ENCODE measurements at regions not wholly inside any gene's neighbourhood (a gene's known extent, or its start where the extent isn't known, plus 50 kb on each side); places are given as distances from the start of the nearest gene placed in this dataset.

DNA sequence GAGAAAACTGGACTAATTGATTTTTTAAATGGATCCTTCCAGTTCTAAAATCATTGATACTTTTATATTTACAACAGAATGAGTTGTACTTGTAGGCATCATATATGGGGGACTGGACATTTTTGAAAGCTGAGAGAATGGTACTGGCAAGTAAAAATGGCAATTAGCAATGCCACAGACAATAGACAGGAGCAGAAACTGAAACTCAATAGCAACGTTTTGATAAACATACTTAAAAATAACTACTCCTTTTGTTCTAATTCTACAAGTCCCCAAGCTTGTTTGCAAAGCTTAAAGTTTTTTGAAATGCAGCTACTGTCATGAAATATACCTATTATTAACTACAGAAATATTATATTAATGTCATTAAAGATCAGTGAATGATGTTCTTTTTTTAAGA, 52.8 kb upstream of the FBXL7 start:
- TF ChIP-seq, protein P1, sequence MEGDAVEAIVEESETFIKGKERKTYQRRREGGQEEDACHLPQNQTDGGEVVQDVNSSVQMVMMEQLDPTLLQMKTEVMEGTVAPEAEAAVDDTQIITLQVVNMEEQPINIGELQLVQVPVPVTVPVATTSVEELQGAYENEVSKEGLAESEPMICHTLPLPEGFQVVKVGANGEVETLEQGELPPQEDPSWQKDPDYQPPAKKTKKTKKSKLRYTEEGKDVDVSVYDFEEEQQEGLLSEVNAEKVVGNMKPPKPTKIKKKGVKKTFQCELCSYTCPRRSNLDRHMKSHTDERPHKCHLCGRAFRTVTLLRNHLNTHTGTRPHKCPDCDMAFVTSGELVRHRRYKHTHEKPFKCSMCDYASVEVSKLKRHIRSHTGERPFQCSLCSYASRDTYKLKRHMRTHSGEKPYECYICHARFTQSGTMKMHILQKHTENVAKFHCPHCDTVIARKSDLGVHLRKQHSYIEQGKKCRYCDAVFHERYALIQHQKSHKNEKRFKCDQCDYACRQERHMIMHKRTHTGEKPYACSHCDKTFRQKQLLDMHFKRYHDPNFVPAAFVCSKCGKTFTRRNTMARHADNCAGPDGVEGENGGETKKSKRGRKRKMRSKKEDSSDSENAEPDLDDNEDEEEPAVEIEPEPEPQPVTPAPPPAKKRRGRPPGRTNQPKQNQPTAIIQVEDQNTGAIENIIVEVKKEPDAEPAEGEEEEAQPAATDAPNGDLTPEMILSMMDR (IDR thresholded peaks at IDR 0.05; ENCODE audit: low read depth, low read length), result no peak
- Histone ChIP-seq H3K9me3 (no peaks in the 10 kb centered on the region), H3K4me1 (no peaks in the 10 kb centered on the region), H3K27me3 (no peaks in the 10 kb centered on the region), H3K4me3 (ENCODE audit: low read depth, low read length) (no peak overlapping the region), H3K36me3 (no peaks in the 10 kb centered on the region)
- DNase-seq, result no peak

DNA sequence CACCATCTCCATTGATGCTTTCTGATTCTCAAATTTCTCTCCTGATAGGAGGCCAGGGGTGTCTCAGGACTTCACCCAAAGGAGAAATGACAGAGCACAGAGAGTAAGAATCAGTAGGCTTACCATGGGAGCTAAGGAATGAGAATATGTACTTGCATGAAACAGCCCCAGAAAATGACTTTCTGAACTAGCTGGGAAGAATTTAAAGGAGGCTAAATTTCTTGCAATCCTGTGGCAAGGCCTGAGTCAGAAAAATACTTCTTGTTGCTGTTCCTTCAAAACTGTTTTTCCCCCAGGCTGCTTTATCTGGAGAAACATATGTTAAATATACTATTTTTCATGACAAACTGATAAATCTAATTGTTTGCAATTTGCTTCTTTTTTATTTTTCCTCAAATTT, 53.4 kb upstream of the FBXL7 start:
- no peak for DNase-seq

DNA sequence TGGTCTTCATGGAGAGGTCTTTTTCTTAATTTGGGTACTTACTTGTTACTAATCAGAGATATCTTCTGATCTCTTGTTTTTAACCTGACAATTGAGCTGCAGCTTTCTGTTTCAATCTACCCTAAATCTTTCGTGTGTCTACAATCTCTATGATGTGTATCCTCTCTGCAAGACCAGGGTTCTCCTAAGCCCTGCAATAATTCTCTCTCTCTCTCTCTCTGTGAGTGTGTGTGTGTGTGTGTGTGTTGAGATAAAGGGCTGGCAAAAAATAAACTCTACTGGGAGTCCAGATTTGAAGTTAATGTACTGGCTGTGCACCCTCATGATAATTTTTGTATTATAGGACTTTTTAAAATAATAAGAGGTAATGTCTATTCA, 57.8 kb upstream of the FBXL7 start:
- TF ChIP-seq, protein P1 (IDR thresholded peaks at IDR 0.05; ENCODE audit: low read depth, low read length), result no peak
- Histone ChIP-seq H3K4me3 (ENCODE audit: low read depth, low read length) (no peak overlapping the region), H3K4me1 (no peaks in the 10 kb centered on the region), H3K9me3 (no peaks in the 10 kb centered on the region), H3K27me3 (peaks cover 7% of the 10 kb centered on the region; the same call in 1 of the 2 replicates), H3K36me3 (no peaks in the 10 kb centered on the region)
- no peak for DNase-seq

More for the DNA sequence above, 53.4 kb upstream of the FBXL7 start:
- TF ChIP-seq, protein P1 (IDR thresholded peaks at IDR 0.05; ENCODE audit: low read depth, low read length), result no peak
- Histone ChIP-seq H3K36me3 (no peaks in the 10 kb centered on the region), H3K9me3 (no peaks in the 10 kb centered on the region), H3K27me3 (no peaks in the 10 kb centered on the region), H3K4me1 (no peaks in the 10 kb centered on the region), H3K4me3 (ENCODE audit: low read depth, low read length) (no peak overlapping the region)

DNA sequence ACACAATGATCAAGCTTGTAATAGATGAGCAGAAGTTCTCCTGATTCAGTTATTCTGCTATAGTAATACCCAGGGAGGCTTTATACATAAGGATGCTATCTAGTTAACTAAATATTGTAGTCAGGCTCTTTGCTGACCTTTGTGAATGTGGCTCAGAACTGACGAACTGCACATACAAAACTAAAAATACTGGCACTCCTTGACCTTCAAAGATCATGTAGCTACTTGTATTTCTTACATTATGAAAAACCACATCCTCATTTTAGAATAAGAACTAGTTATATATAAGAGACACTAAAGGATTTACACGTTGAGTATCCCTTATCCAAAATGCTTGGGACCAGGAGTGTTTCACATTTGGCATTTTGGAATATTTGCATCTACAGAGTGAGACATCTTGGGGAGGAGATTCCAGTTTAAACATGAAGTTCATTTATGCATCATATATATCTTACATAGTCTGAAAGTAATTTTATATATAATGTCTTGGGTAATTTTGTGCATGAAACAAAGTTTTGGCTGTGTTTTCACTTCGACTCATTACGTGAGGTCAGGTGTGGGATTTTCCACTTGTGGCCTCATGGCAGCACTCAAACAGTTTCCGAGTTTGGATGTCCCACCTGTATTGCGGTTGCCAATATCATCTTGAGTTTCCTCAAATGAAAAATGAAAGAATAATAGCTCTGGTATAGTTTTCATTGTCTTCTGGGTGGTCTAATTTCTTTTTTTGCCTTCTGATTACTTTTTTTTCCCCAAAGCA, 58.4 kb upstream of the FBXL7 start:
- DNase-seq, result no peak
- Histone ChIP-seq H3K4me1 (no peaks in the 10 kb centered on the region), H3K27me3 (peaks cover 7% of the 10 kb centered on the region; the same call in 1 of the 2 replicates), H3K36me3 (no peaks in the 10 kb centered on the region), H3K4me3 (ENCODE audit: low read depth, low read length) (no peak overlapping the region), H3K9me3 (no peaks in the 10 kb centered on the region)
- TF ChIP-seq, protein P1 (IDR thresholded peaks at IDR 0.05; ENCODE audit: low read depth, low read length), result no peak

DNA sequence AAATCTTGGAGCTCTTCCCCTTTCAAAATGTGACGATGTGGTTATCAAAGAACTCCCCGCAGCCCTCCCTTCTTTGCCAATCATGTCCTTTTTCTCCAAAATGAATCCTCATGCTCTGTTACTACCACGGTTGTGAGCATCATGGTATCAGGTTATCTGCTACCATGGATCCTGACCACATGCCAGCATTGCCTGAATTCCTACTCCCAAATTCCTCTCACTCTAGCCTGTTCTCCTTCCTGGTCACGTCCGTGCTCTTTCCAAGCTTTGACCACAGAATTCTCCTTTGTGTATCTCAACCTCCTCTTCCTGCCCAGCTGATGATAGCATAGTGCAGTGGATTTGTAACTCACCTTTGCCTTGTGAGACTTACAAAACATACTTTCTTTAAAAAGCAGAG, 59.5 kb upstream of the FBXL7 start:
- Histone ChIP-seq H3K9me3 (no peaks in the 10 kb centered on the region), H3K27me3 (peaks cover 11% of the 10 kb centered on the region), H3K36me3 (no peaks in the 10 kb centered on the region), H3K4me3 (ENCODE audit: low read depth, low read length) (no peak overlapping the region), H3K4me1 (no peaks in the 10 kb centered on the region)
- TF ChIP-seq, protein P1 (IDR thresholded peaks at IDR 0.05; ENCODE audit: low read depth, low read length), result no peak
- no peak for DNase-seq

DNA sequence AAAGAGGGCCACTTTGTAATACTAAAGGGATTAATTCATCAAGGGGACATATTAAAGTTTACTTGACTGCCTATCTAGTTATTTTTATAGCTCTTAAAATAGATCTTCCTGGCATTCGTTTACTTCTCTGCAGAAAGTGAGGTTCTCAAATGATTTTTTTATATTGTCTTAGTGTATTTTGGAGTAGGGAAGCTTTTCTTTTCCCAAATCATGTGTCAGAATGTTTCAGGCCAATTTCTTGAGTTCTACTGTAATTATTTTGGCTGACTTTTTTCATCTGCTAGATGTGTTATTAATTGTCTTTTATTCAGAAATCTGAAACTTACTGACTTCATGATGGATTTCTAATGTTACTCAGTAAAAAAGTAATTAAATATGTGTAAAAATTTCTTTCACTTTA, 60.2 kb upstream of the FBXL7 start:
- no peaks in the 10 kb centered on the region for H3K9me3 ChIP-seq
- no peaks in the 10 kb centered on the region for H3K36me3 ChIP-seq
- peaks cover 12% of the 10 kb centered on the region for H3K27me3 ChIP-seq
- H3K4me1 ChIP-seq, result no peaks in the 10 kb centered on the region
- no peak overlapping the region for H3K4me3 ChIP-seq (ENCODE audit: low read depth, low read length)
- no peak for DNase-seq
- TF ChIP-seq, protein P1 (IDR thresholded peaks at IDR 0.05; ENCODE audit: low read depth, low read length), result no peak

All from BE2C (cell line).